WTC11 (cell line): ENCODE measurements at regions not wholly inside any gene's neighbourhood (a gene's known extent, or its start where the extent isn't known, plus 50 kb on each side); places are given as distances from the start of the nearest gene placed in this dataset.

ENCODE experiments used
- ATAC-seq: fragments of 200-7000 bp; cut with Tn5 transposase; 2 replicates; pipeline ENCODE4 v1.10.0; 2021; ENCODE audit warnings: mild to moderate bottlenecking, moderate library complexity
- CTCF ChIA-PET: fragments of 300-600 bp; sonication (Branson Sonifier 250); formaldehyde crosslinking; loops from one replicate; lab custom pipeline; 2021; ENCODE audit warnings: antibody characterized with exemption; lab: Charles Lee
- POLR2A ChIA-PET: fragments of 350-600 bp; sonication (Branson Sonifier 250); formaldehyde crosslinking; loops from one replicate; lab custom pipeline; 2021; ENCODE audit warnings: antibody characterized with exemption; lab: Charles Lee
- DNase-seq: peaks from one replicate; pipeline ENCODE4 v3.0.0; 2021; ENCODE audit warnings: low spot score
- H3K27ac Mint-ChIP-seq: 2 replicates; pipeline ENCODE4 v1.8.0; 2021; ENCODE audit warnings: mixed read lengths
- H3K27me3 Mint-ChIP-seq: 2 replicates; pipeline ENCODE4 v1.8.0; 2021; ENCODE audit warnings: low read depth, mild to moderate bottlenecking, moderate library complexity, mixed read lengths
- H3K36me3 Mint-ChIP-seq: 2 replicates; pipeline ENCODE4 v1.8.0; 2021; ENCODE audit warnings: mixed read lengths
- H3K4me1 Mint-ChIP-seq: 2 replicates; pipeline ENCODE4 v1.8.0; 2022; ENCODE audit warnings: mixed read lengths
- H3K4me3 Mint-ChIP-seq: 2 replicates; pipeline ENCODE4 v1.8.0; 2021; ENCODE audit warnings: mild to moderate bottlenecking, moderate library complexity, mixed read lengths
- H3K9me3 Mint-ChIP-seq: 2 replicates; pipeline ENCODE4 v1.8.0; 2021; ENCODE audit warnings: mixed read lengths
- GTF2I ChIP-seq: fragments of 250-450 bp; sonication (Bioruptor Pico); conservative IDR thresholded peaks from 2 replicates; pipeline ENCODE4 v1.4.0; 2021; ENCODE audit warnings: mild to moderate bottlenecking
- NFATC4 ChIP-seq: fragments of 250-450 bp; sonication (Bioruptor Pico); IDR thresholded peaks from 2 replicates; pipeline ENCODE4 v1.9.0; 2021; ENCODE audit warnings: mild to moderate bottlenecking
- NFE2L1 ChIP-seq: sonication (generic); formaldehyde crosslinking; IDR thresholded peaks from 2 replicates; pipeline ENCODE4 v1.8.1; 2023; ENCODE audit warnings: missing genetic modification reagents
- SMAD3 ChIP-seq: sonication (generic); formaldehyde crosslinking; IDR thresholded peaks from 2 replicates; pipeline ENCODE4 v1.8.0; 2022; ENCODE audit warnings: missing genetic modification reagents, mild to moderate bottlenecking, borderline replicate concordance
- ZBTB21 ChIP-seq: sonication (generic); formaldehyde crosslinking; IDR thresholded peaks from 2 replicates; pipeline ENCODE4 v1.8.1; 2023; ENCODE audit warnings: mild to moderate bottlenecking, missing genetic modification reagents, borderline replicate concordance
- ZNF138 ChIP-seq: sonication (generic); formaldehyde crosslinking; conservative IDR thresholded peaks from 2 replicates; pipeline ENCODE4 v1.8.1; 2022; ENCODE audit warnings: mild to moderate bottlenecking, moderate library complexity, missing genetic modification reagents
- ZNF219 ChIP-seq: sonication (generic); formaldehyde crosslinking; IDR thresholded peaks from 2 replicates; pipeline ENCODE4 v1.8.0; 2023; ENCODE audit warnings: missing genetic modification reagents, mild to moderate bottlenecking, borderline replicate concordance
- ZNF317 ChIP-seq: sonication (generic); formaldehyde crosslinking; IDR thresholded peaks from 2 replicates; pipeline ENCODE4 v1.8.1; 2023; ENCODE audit warnings: low read depth, mild to moderate bottlenecking, moderate library complexity, missing genetic modification reagents, borderline replicate concordance
- ZNF396 ChIP-seq: fragments of 250-450 bp; sonication (Bioruptor Pico); IDR thresholded peaks from 2 replicates; pipeline ENCODE4 v1.8.0; 2021; ENCODE audit warnings: mild to moderate bottlenecking, moderate library complexity, borderline replicate concordance
- ZNF416 ChIP-seq: fragments of 250-450 bp; sonication (Bioruptor Pico); IDR thresholded peaks from 2 replicates; pipeline ENCODE4 v1.9.0; 2021; ENCODE audit warnings: mild to moderate bottlenecking, inconsistent platforms
- ZNF423 ChIP-seq: fragments of 250-450 bp; sonication (Bioruptor Pico); IDR thresholded peaks from 2 replicates; pipeline ENCODE4 v2.1.2; 2022; ENCODE audit warnings: mild to moderate bottlenecking, moderate library complexity
- TF ChIP-seq, protein P1 (sequence below): sonication (generic); formaldehyde crosslinking; IDR thresholded peaks from 2 replicates; pipeline ENCODE4 v1.8.0; 2022; ENCODE audit warnings: mild to moderate bottlenecking, missing genetic modification reagents
- TF ChIP-seq, protein P2 (sequence below): sonication (generic); formaldehyde crosslinking; IDR thresholded peaks from 2 replicates; pipeline ENCODE4 v1.8.1; 2022; ENCODE audit warnings: low read depth, mild to moderate bottlenecking, moderate library complexity, missing genetic modification reagents, borderline replicate concordance
- TF ChIP-seq, protein P3 (sequence below): fragments of 250-450 bp; sonication (Bioruptor Pico); conservative IDR thresholded peaks from 2 replicates; pipeline ENCODE4 v1.9.0; 2021; ENCODE audit warnings: mild to moderate bottlenecking
- TF ChIP-seq, protein P4 (sequence below): sonication (generic); formaldehyde crosslinking; IDR thresholded peaks from 2 replicates; pipeline ENCODE4 v1.8.1; 2022; ENCODE audit warnings: missing genetic modification reagents, borderline replicate concordance
- TF ChIP-seq, protein P5 (sequence below): sonication (generic); formaldehyde crosslinking; IDR thresholded peaks from 2 replicates; pipeline ENCODE4 v1.8.1; 2023; ENCODE audit warnings: mild to moderate bottlenecking, missing genetic modification reagents
- TF ChIP-seq, protein P6 (sequence below): sonication (generic); formaldehyde crosslinking; IDR thresholded peaks from 2 replicates; pipeline ENCODE4 v1.8.0; 2023; ENCODE audit warnings: mild to moderate bottlenecking, missing genetic modification reagents
- TF ChIP-seq, protein P7 (sequence below): fragments of 250-450 bp; sonication (Bioruptor Pico); IDR thresholded peaks from 2 replicates; pipeline ENCODE4 v1.9.0; 2021; ENCODE audit warnings: mild to moderate bottlenecking
- TF ChIP-seq, protein P8 (sequence below): sonication (generic); formaldehyde crosslinking; IDR thresholded peaks from 2 replicates; pipeline ENCODE4 v1.8.0; 2022; ENCODE audit warnings: mild to moderate bottlenecking, missing genetic modification reagents

DNA sequence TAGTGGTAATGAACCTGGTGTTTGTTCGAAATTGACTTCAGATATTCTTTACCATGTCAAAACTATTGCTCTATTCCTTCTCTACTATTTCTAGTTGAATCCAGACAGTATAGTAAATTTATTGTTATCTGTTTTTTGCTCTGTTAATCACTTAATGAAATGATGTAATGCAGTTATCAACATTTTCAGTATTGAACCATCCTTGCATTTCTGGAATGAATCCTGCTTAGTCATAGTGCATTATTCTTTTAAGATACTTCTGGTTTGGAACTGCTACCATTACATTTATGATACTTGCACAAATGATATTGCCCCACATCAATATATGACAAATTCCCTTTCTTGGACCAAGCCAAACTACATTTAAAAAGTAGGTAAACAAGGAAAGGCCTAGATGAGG is 554.0 kb upstream of the KLF4 start:
- CTCF ChIA-PET = no interaction called here

DNA sequence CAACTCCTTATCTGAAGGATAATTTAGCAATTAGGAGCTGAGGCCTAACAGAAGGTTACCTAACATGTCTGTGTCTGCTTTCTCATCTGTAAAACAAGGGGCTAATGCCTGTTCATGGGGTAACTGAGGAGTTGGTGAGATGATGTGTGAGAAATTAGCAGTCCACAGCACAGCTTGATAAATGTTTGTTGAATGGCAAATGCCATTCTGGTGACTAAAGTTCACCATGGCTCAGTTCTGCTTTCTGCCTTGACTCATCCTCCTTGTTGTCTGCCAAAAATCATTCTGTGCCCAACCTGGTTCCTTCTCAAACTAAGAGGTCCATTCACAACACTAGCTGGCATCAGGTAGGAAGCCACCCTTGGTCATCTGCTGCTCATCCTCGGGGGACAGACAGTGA is 552.0 kb upstream of the KLF4 start:
- Mint-ChIP-seq H3K27ac (no peak overlapping the region), H3K9me3 (peaks cover 29% of the 10 kb centered on the region), H3K27me3 (peaks cover 8% of the 10 kb centered on the region; the same call in 1 of the 2 replicates), H3K4me1 (peaks cover 11% of the 10 kb centered on the region), H3K36me3 (peaks cover 6% of the 10 kb centered on the region), H3K4me3 (no peak overlapping the region)
- TF ChIP-seq, protein P1, sequence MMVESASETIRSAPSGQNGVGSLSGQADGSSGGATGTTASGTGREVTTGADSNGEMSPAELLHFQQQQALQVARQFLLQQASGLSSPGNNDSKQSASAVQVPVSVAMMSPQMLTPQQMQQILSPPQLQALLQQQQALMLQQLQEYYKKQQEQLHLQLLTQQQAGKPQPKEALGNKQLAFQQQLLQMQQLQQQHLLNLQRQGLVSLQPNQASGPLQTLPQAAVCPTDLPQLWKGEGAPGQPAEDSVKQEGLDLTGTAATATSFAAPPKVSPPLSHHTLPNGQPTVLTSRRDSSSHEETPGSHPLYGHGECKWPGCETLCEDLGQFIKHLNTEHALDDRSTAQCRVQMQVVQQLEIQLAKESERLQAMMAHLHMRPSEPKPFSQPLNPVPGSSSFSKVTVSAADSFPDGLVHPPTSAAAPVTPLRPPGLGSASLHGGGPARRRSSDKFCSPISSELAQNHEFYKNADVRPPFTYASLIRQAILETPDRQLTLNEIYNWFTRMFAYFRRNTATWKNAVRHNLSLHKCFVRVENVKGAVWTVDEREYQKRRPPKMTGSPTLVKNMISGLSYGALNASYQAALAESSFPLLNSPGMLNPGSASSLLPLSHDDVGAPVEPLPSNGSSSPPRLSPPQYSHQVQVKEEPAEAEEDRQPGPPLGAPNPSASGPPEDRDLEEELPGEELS (CRISPR knock-in tag) = no peak
- no peak for TF ChIP-seq ZNF416
- TF ChIP-seq, protein P2, sequence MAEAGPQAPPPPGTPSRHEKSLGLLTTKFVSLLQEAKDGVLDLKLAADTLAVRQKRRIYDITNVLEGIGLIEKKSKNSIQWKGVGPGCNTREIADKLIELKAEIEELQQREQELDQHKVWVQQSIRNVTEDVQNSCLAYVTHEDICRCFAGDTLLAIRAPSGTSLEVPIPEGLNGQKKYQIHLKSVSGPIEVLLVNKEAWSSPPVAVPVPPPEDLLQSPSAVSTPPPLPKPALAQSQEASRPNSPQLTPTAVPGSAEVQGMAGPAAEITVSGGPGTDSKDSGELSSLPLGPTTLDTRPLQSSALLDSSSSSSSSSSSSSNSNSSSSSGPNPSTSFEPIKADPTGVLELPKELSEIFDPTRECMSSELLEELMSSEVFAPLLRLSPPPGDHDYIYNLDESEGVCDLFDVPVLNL (CRISPR knock-in tag) = no peak
- no peak for TF ChIP-seq ZNF138 (CRISPR knock-in tag)
- TF ChIP-seq, protein P3, sequence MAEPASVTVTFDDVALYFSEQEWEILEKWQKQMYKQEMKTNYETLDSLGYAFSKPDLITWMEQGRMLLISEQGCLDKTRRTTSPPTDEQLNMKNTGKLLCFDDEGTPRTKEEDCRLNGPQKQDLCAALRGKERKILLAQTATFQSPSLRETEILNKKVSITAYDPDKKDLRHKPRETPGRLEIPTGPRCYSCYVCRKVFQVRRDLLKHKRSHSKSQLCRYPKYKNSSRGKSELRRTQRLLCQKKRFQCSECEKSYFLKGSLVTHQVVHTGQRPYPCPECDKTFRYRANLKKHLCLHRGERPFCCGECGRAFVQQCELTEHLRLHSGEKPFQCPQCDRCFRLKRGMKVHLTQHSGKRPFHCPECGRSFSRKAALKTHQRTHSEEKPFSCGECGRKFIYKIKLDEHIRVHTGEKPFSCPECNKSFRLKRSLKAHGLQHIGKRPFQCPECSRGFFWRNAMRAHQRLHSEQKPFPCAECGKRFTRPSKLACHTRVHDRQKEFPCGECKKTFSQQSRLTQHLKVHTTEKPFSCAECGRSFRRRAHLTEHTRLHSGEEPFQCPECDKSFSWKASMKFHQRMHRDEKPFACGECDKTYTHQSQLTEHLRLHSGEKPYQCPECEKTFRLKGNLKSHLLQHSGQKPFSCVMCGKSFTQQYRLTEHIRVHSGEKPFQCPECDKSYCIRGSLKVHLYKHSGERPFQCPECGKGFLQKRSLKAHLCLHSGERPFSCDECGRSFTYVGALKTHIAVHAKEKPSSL = no peak
- TF ChIP-seq NFE2L1 (CRISPR knock-in tag) = no peak
- TF ChIP-seq ZBTB21 (CRISPR knock-in tag) = no peak
- no peak for TF ChIP-seq ZNF423
- TF ChIP-seq, protein P4, sequence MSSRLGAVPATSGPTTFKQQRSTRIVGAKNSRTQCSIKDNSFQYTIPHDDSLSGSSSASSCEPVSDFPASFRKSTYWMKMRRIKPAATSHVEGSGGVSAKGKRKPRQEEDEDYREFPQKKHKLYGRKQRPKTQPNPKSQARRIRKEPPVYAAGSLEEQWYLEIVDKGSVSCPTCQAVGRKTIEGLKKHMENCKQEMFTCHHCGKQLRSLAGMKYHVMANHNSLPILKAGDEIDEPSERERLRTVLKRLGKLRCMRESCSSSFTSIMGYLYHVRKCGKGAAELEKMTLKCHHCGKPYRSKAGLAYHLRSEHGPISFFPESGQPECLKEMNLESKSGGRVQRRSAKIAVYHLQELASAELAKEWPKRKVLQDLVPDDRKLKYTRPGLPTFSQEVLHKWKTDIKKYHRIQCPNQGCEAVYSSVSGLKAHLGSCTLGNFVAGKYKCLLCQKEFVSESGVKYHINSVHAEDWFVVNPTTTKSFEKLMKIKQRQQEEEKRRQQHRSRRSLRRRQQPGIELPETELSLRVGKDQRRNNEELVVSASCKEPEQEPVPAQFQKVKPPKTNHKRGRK = no peak
- TF ChIP-seq SMAD3 (CRISPR knock-in tag) = no peak
- TF ChIP-seq, protein P5, sequence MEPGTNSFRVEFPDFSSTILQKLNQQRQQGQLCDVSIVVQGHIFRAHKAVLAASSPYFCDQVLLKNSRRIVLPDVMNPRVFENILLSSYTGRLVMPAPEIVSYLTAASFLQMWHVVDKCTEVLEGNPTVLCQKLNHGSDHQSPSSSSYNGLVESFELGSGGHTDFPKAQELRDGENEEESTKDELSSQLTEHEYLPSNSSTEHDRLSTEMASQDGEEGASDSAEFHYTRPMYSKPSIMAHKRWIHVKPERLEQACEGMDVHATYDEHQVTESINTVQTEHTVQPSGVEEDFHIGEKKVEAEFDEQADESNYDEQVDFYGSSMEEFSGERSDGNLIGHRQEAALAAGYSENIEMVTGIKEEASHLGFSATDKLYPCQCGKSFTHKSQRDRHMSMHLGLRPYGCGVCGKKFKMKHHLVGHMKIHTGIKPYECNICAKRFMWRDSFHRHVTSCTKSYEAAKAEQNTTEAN = no peak
- no peak for TF ChIP-seq ZNF219
- TF ChIP-seq, protein P6, sequence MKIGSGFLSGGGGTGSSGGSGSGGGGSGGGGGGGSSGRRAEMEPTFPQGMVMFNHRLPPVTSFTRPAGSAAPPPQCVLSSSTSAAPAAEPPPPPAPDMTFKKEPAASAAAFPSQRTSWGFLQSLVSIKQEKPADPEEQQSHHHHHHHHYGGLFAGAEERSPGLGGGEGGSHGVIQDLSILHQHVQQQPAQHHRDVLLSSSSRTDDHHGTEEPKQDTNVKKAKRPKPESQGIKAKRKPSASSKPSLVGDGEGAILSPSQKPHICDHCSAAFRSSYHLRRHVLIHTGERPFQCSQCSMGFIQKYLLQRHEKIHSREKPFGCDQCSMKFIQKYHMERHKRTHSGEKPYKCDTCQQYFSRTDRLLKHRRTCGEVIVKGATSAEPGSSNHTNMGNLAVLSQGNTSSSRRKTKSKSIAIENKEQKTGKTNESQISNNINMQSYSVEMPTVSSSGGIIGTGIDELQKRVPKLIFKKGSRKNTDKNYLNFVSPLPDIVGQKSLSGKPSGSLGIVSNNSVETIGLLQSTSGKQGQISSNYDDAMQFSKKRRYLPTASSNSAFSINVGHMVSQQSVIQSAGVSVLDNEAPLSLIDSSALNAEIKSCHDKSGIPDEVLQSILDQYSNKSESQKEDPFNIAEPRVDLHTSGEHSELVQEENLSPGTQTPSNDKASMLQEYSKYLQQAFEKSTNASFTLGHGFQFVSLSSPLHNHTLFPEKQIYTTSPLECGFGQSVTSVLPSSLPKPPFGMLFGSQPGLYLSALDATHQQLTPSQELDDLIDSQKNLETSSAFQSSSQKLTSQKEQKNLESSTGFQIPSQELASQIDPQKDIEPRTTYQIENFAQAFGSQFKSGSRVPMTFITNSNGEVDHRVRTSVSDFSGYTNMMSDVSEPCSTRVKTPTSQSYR (CRISPR knock-in tag) = no peak
- TF ChIP-seq ZNF396 = no peak
- no peak for TF ChIP-seq NFATC4
- POLR2A ChIA-PET = no interaction called here
- DNase-seq (no peak), ATAC-seq (no peak)
- CTCF ChIA-PET = no interaction called here

More for the DNA sequence above, 554.0 kb upstream of the KLF4 start:
- no peak for DNase-seq
- Mint-ChIP-seq H3K27me3 (peaks cover 3% of the 10 kb centered on the region; the same call in 1 of the 2 replicates), H3K4me3 (no peak overlapping the region), H3K9me3 (peaks cover 29% of the 10 kb centered on the region), H3K4me1 (peaks cover 2% of the 10 kb centered on the region; the same call in 1 of the 2 replicates), H3K36me3 (peaks cover 6% of the 10 kb centered on the region), H3K27ac (no peak overlapping the region)
- no peak for ATAC-seq
- POLR2A ChIA-PET = no interaction called here
- TF ChIP-seq GTF2I (CRISPR knock-in tag) = no peak
- TF ChIP-seq, protein P7, sequence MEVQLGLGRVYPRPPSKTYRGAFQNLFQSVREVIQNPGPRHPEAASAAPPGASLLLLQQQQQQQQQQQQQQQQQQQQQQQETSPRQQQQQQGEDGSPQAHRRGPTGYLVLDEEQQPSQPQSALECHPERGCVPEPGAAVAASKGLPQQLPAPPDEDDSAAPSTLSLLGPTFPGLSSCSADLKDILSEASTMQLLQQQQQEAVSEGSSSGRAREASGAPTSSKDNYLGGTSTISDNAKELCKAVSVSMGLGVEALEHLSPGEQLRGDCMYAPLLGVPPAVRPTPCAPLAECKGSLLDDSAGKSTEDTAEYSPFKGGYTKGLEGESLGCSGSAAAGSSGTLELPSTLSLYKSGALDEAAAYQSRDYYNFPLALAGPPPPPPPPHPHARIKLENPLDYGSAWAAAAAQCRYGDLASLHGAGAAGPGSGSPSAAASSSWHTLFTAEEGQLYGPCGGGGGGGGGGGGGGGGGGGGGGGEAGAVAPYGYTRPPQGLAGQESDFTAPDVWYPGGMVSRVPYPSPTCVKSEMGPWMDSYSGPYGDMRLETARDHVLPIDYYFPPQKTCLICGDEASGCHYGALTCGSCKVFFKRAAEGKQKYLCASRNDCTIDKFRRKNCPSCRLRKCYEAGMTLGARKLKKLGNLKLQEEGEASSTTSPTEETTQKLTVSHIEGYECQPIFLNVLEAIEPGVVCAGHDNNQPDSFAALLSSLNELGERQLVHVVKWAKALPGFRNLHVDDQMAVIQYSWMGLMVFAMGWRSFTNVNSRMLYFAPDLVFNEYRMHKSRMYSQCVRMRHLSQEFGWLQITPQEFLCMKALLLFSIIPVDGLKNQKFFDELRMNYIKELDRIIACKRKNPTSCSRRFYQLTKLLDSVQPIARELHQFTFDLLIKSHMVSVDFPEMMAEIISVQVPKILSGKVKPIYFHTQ (CRISPR knock-in tag) = no peak
- TF ChIP-seq, protein P8, sequence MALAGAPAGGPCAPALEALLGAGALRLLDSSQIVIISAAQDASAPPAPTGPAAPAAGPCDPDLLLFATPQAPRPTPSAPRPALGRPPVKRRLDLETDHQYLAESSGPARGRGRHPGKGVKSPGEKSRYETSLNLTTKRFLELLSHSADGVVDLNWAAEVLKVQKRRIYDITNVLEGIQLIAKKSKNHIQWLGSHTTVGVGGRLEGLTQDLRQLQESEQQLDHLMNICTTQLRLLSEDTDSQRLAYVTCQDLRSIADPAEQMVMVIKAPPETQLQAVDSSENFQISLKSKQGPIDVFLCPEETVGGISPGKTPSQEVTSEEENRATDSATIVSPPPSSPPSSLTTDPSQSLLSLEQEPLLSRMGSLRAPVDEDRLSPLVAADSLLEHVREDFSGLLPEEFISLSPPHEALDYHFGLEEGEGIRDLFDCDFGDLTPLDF (CRISPR knock-in tag) = no peak
- no peak for TF ChIP-seq ZNF317
- no peak for TF ChIP-seq ZBTB21 (CRISPR knock-in tag)
